Cerebellar cortex (tissue), 1 donor: ENCODE measurements at regions not wholly inside any gene's neighbourhood (a gene's known extent, or its start where the extent isn't known, plus 50 kb on each side); places are given as distances from the start of the nearest gene placed in this dataset.
"Not testable (repeated sequence)": the region's sequence is repeated elsewhere in the genome, so short reads cannot be mapped to it uniquely, and the experiment has no call there.

ENCODE experiments used
- DNase-seq: peaks from one replicate; pipeline ENCODE4 v3.0.0-alpha.2; 2015; ENCODE audit warnings: low spot score

GRCh38 chr4:72777436-72777835 is 208.4 kb upstream of the ADAMTS3 start:
- DNase-seq = no peak

- DNase-seq = no peak
These were observed 201.7 kb upstream of the ADAMTS3 start for GRCh38 chr4:72770708-72771107.

GRCh38 chr4:72768364-72768763 is 199.3 kb upstream of the ADAMTS3 start:
- no peak for DNase-seq

GRCh38 chr4:72767618-72768302 is 198.7 kb upstream of the ADAMTS3 start:
- no peak for DNase-seq

- DNase-seq = not testable (repeated sequence)
These were observed 196.8 kb upstream of the ADAMTS3 start for GRCh38 chr4:72765788-72766187.

GRCh38 chr4:72761368-72762038 is 192.5 kb upstream of the ADAMTS3 start:
- DNase-seq = no peak

GRCh38 chr4:72753414-72753813 is 184.4 kb upstream of the ADAMTS3 start:
- not testable (repeated sequence) for DNase-seq

GRCh38 chr4:72744103-72744725 is 175.2 kb upstream of the ADAMTS3 start:
- DNase-seq = no peak

GRCh38 chr4:72743078-72743477 is 174.1 kb upstream of the ADAMTS3 start:
- no peak for DNase-seq

- no peak for DNase-seq
These were observed 146.3 kb upstream of the ADAMTS3 start for GRCh38 chr4:72715299-72715698.

- no peak for DNase-seq
These were observed 145.7 kb upstream of the ADAMTS3 start for GRCh38 chr4:72714482-72715279.

GRCh38 chr4:72712997-72713396 is 144.0 kb upstream of the ADAMTS3 start:
- DNase-seq = no peak

- no peak for DNase-seq
These were observed 140.5 kb upstream of the ADAMTS3 start for GRCh38 chr4:72709475-72709874.

- DNase-seq = no peak
These were observed 137.7 kb upstream of the ADAMTS3 start for GRCh38 chr4:72706684-72707083.

GRCh38 chr4:72704925-72705640 is 136.1 kb upstream of the ADAMTS3 start:
- not testable (repeated sequence) for DNase-seq

GRCh38 chr4:72702948-72703347 is 133.9 kb upstream of the ADAMTS3 start:
- no peak for DNase-seq

GRCh38 chr4:72701987-72702819 is 133.2 kb upstream of the ADAMTS3 start:
- peak; percentile 44 for DNase-seq

- DNase-seq = no peak
These were observed 121.8 kb upstream of the ADAMTS3 start for GRCh38 chr4:72690771-72691170.

GRCh38 chr4:72689923-72690322 is 120.9 kb upstream of the ADAMTS3 start:
- no peak for DNase-seq

GRCh38 chr4:72686390-72686789 is 117.4 kb upstream of the ADAMTS3 start:
- DNase-seq = not testable (repeated sequence)

GRCh38 chr4:72679666-72680065 is 110.6 kb upstream of the ADAMTS3 start:
- DNase-seq = no peak
